ENCODE measurements at regions not wholly inside any gene's neighbourhood (a gene's known extent, or its start where the extent isn't known, plus 50 kb on each side); places are given as distances from the start of the nearest gene placed in this dataset.

- intact Hi-C loops (cut with DNase I) = no loop called here
- H3K4me3 ChIP-seq (replicated peaks in 1 of 3) = no peak overlapping the region
- 27 to 30% methylated on average over 5 of the region's 5 CpGs for WGBS, 2 donors
- no peak for TF ChIP-seq POLR2A (IDR thresholded peaks at IDR 0.05)
- TF ChIP-seq, protein P1, sequence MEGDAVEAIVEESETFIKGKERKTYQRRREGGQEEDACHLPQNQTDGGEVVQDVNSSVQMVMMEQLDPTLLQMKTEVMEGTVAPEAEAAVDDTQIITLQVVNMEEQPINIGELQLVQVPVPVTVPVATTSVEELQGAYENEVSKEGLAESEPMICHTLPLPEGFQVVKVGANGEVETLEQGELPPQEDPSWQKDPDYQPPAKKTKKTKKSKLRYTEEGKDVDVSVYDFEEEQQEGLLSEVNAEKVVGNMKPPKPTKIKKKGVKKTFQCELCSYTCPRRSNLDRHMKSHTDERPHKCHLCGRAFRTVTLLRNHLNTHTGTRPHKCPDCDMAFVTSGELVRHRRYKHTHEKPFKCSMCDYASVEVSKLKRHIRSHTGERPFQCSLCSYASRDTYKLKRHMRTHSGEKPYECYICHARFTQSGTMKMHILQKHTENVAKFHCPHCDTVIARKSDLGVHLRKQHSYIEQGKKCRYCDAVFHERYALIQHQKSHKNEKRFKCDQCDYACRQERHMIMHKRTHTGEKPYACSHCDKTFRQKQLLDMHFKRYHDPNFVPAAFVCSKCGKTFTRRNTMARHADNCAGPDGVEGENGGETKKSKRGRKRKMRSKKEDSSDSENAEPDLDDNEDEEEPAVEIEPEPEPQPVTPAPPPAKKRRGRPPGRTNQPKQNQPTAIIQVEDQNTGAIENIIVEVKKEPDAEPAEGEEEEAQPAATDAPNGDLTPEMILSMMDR (IDR thresholded peaks at IDR 0.05) = no peak
- H3K9me3 ChIP-seq = no peaks in the 10 kb centered on the region
- H3K27ac ChIP-seq = peak overlapping the region; percentile 22 to 70 (median 48)
- H3K27me3 ChIP-seq = no peaks in the 10 kb centered on the region
- H3K4me1 ChIP-seq = peaks cover 10 to 27% of the 10 kb centered on the region in 2 donors
- H3K36me3 ChIP-seq = no peaks in the 10 kb centered on the region
- DNase-seq = peak; percentile 30 to 44
Measured at GRCh38 chr22:26894766-26895485, 237.5 kb downstream of the MIAT start.

DNA sequence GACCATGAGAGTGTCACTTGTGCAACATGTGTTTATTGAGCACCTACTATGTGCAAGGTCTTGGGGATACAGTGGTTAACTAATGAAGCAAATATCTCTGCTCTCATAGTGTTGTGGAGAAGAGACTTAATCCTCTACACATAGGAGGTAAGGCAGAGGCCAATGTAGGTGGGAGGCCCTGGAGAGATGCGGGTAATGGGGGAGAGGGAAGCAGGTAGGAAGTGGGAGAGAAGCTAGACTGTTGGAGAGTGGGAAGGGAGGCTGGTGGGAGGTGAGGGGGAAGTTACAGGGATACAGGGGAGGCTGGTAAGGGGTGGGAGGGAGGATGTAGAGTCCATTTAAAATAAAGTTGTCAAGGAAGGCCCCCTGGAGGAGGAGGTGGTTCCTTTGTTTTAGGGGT lies 240.0 kb downstream of the MIAT start:
- Histone ChIP-seq H3K9me3 (no peaks in the 10 kb centered on the region), H3K27me3 (peaks cover 3% of the 10 kb centered on the region), H3K4me3 (replicated peaks in 1 of 3) (no peak overlapping the region), H3K36me3 (no peaks in the 10 kb centered on the region), H3K4me1 (peaks cover 10 to 25% of the 10 kb centered on the region in 2 donors), H3K27ac (no peak overlapping the region)
- no peak for DNase-seq
- TF ChIP-seq POLR2A (IDR thresholded peaks at IDR 0.05) = no peak
- TF ChIP-seq, protein P1 (IDR thresholded peaks at IDR 0.05) = no peak
- intact Hi-C loops (cut with DNase I) = no loop called here
- WGBS, 2 donors = 87 to 97% methylated on average over 1 of the region's 1 CpG

DNA sequence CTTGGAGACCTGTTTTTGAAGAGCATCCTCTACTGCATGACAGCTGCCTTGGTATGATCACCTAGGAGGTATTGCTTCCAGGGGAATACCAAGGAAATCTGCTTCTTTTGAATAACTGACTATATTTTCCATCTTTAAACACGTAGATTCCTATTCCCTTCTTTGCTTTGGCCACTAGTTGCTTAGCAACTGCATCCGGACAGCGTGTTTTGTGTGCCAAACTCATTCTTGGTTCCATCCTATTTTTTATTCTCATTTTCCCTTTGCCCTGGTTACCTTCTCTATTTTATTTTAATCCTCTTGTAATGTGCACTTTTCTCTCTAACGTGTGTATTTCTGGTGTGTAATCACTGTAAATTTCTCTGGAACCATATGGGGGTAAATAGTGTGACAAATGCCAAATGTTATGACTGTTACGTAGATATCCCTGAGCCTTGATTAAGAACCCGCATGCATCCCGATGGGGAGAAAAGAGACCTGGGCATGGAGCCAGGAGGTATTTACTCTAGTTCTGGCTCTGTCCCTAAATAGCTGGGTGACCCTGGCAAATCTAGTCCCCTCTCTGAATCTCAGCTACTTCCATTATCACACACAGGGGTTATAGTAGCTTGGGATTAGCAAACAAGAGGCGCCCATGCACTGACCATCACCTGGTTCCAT lies 241.7 kb downstream of the MIAT start:
- DNase-seq = no peak
- no peaks in the 10 kb centered on the region for H3K9me3 ChIP-seq
- H3K36me3 ChIP-seq = no peaks in the 10 kb centered on the region
- no peak overlapping the region for H3K27ac ChIP-seq
- intact Hi-C loops (cut with DNase I) = no loop called here
- 72 to 80% methylated on average over 8 of the region's 8 CpGs for WGBS, 2 donors
- no peak overlapping the region for H3K4me3 ChIP-seq (replicated peaks in 1 of 3)
- peaks cover 10 to 25% of the 10 kb centered on the region in 2 donors for H3K4me1 ChIP-seq
- TF ChIP-seq, protein P1 (IDR thresholded peaks at IDR 0.05) = no peak
- TF ChIP-seq POLR2A (IDR thresholded peaks at IDR 0.05) = no peak
- H3K27me3 ChIP-seq = peaks cover 3% of the 10 kb centered on the region

- TF ChIP-seq POLR2A (IDR thresholded peaks at IDR 0.05) = no peak
- TF ChIP-seq, protein P1 (IDR thresholded peaks at IDR 0.05) = no peak
- Histone ChIP-seq H3K4me3 (replicated peaks in 1 of 3) (no peak overlapping the region), H3K9me3 (no peaks in the 10 kb centered on the region), H3K4me1 (peaks cover 0 to 10% of the 10 kb centered on the region in 2 donors), H3K27ac (no peak overlapping the region), H3K27me3 (peaks cover 3% of the 10 kb centered on the region), H3K36me3 (no peaks in the 10 kb centered on the region)
- intact Hi-C loops (cut with DNase I) = no loop called here
- WGBS, 2 donors = 68 to 81% methylated on average over 5 of the region's 5 CpGs
- no peak for DNase-seq
Measured at GRCh38 chr22:26900787-26901186, 243.4 kb downstream of the MIAT start.

GRCh38 chr22:26901198-26901816 lies 243.9 kb downstream of the MIAT start:
- no peak overlapping the region for H3K27ac ChIP-seq
- 77 to 84% methylated on average over 20 of the region's 20 CpGs for WGBS, 2 donors
- no peak for DNase-seq
- no peaks in the 10 kb centered on the region for H3K36me3 ChIP-seq
- intact Hi-C loops (cut with DNase I) = no loop called here
- peaks cover 3% of the 10 kb centered on the region for H3K27me3 ChIP-seq
- H3K9me3 ChIP-seq = no peaks in the 10 kb centered on the region
- TF ChIP-seq, protein P1 (IDR thresholded peaks at IDR 0.05) = no peak
- no peak for TF ChIP-seq POLR2A (IDR thresholded peaks at IDR 0.05)
- H3K4me1 ChIP-seq = peaks cover 0 to 10% of the 10 kb centered on the region in 2 donors
- no peak overlapping the region for H3K4me3 ChIP-seq (replicated peaks in 1 of 3)
